Fibroblast of villous mesenchyme (primary cell): ENCODE measurements at regions not wholly inside any gene's neighbourhood (a gene's known extent, or its start where the extent isn't known, plus 50 kb on each side); places are given as distances from the start of the nearest gene placed in this dataset.

ENCODE experiments used
- DNase-seq: peaks from one replicate; pipeline ENCODE4 v3.0.0-alpha.2; 2010; ENCODE audit warnings: low read depth
- H3K4me3 ChIP-seq: 2 replicates; pipeline ENCODE4 v1.5.1; 2011; ENCODE audit warnings: low read depth, mild to moderate bottlenecking, low read length
- TF ChIP-seq, protein P1 (sequence below): IDR thresholded peaks from 2 replicates; pipeline ENCODE4 v1.5.1; 2012; ENCODE audit warnings: low read depth, mild to moderate bottlenecking, low read length; ENCODE audit not compliant: insufficient read depth

DNA sequence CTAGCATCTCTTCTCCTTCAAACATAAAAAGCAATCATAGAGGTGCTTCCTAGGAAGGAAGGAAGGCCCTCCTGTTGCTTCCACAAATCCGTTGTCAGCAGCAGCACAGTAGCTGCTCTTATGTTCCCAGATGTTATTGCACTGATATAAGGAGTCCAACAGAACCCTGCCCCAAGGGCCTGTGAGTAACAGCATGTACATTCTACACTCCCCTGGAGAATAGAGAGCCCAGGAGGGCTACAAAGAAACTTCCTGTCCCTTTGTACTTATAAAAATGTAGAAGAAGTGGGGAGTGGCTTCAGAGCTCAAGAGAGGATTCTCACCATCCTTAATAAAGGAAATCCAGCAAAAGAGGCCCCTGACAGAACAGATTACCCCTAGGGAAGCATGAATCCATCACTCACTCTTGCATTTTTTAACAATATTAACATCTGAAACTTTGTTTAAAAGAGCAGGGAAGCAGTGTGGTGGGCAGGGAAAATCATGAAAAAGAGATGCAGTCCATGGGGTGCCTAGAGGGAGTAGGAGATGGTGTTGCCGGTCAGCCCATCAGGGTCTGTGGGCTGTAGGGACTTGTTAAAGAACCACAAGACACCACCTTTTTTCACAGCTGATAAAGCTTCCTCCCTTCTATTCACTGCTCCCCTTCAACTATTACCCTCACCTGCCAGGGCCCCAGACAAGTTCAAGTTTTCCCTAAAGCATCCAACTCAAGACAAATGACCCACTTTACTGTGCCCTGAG lies 104.5 kb upstream of the ADGRF1 start:
- TF ChIP-seq, protein P1, sequence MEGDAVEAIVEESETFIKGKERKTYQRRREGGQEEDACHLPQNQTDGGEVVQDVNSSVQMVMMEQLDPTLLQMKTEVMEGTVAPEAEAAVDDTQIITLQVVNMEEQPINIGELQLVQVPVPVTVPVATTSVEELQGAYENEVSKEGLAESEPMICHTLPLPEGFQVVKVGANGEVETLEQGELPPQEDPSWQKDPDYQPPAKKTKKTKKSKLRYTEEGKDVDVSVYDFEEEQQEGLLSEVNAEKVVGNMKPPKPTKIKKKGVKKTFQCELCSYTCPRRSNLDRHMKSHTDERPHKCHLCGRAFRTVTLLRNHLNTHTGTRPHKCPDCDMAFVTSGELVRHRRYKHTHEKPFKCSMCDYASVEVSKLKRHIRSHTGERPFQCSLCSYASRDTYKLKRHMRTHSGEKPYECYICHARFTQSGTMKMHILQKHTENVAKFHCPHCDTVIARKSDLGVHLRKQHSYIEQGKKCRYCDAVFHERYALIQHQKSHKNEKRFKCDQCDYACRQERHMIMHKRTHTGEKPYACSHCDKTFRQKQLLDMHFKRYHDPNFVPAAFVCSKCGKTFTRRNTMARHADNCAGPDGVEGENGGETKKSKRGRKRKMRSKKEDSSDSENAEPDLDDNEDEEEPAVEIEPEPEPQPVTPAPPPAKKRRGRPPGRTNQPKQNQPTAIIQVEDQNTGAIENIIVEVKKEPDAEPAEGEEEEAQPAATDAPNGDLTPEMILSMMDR = no peak
- no peak overlapping the region for H3K4me3 ChIP-seq
- DNase-seq = peak; percentile 68

DNA sequence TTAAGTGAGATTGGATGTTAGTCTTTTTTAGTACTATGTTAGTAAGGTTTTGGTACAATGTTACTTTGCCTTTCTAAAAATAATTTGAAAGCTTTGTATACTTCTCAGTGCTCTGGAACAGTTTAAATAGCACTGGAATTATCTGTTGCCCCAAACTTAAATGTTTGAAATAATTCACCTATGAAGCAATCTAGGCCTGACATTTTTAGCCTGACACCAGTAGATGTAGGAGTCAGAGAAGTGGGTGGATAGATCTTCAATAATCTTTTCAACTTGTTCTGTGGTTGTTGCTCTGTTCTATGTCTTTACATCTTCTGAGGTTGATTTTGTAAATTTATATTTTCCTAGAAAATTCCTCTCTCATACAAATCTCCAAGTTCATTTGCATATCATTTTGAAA lies 103.1 kb upstream of the ADGRF1 start:
- DNase-seq = peak; percentile 43
- no peak overlapping the region for H3K4me3 ChIP-seq
- TF ChIP-seq, protein P1 = no peak

DNA sequence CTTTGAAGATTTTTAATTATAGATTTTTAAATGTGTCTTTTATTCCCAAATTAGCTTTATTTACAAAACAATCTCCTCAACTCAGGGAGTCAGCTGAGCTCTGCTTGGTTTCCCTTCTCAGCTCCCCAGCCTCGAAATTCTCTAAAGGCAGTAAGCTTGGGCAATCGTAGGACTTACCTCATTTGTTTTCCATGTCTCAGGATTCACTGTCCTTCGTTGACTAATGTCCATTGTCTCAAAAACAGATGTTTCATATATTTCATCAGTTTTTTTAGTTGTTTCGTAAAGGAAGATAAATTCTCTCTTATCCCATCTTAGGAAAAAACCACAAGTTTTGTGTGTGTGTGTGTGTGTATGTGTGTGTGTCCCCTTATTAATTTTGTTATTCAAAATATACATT lies 102.2 kb upstream of the ADGRF1 start:
- TF ChIP-seq, protein P1 = no peak
- no peak overlapping the region for H3K4me3 ChIP-seq
- DNase-seq = peak; percentile 95

DNA sequence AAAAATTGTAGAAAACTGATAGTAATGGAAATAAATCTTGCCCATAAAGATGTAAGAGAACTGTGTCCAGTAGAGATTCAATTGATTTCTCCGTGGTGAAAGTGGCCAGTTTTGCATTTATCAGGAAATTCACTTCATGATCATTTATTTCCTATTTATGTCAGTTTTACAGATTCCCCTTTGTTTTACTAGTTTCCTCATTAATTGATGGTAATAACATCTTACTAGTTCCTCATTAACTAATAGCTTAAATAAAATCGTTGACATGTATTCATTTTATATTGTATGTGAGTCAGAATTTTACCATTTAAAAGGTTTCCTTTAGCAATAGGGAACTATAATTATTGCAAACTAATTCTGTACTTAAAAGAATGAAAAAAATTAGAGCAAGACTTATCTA lies 99.8 kb upstream of the ADGRF1 start:
- no peak overlapping the region for H3K4me3 ChIP-seq
- DNase-seq = no peak
- TF ChIP-seq, protein P1 = no peak

DNA sequence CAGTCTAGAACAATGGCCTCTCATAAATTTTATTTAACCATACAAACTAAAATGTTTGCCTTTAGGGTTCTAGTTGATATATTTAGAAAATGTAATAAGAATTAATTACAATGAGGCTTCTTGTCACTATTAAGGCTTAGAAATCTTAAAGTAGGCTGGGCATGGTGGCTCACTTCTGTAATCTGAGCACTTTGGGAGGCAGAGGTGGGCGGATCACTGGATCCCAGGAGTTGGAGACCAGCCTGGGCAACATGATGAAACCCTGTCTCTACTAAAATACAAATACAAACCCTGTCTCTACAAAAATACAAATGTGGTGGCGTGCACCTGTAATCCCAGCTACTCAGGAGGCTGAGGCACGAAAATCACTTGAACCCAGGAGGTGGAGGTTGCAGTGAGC lies 99.0 kb upstream of the ADGRF1 start:
- TF ChIP-seq, protein P1 = no peak
- no peak for DNase-seq
- H3K4me3 ChIP-seq = no peak overlapping the region

DNA sequence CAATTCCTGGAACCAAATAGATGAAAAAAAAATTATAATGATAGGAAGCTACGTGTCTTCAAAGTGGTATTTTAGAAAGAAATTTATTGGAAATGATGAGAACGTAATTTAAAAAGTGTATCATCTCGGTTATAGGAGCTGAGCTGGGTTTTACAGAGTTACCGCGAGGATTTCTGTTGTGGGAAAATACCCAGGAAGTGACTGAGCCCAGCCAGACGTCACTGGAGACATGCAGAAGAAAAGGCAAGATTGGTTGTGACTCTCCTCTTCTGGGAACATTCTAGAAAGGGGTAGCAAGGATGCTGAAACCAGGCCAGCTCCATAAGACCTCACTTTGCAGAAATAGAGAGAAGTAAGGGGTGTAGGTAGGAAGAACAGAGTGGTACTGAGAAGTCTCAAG lies 95.9 kb upstream of the ADGRF1 start:
- peak; percentile 34 for DNase-seq
- no peak overlapping the region for H3K4me3 ChIP-seq
- TF ChIP-seq, protein P1 = no peak

DNA sequence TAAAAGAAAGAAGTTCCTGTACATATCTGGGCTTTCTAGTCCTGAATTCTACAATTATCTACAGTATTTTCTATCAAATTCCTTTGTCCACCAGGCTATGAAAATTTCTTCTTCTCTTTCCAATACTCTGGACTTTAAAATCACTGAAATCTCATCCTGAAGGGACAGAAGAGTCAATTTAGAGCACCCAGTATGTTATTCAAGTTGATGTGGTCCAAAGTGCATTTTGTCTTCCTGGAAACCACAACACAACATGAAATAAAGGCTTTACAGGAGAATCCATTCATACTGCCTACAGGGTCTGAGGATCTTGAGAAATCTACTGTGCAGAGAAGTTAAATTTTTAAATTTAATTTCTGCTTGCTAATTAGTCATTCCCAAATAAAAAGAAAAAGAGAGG lies 94.9 kb upstream of the ADGRF1 start:
- DNase-seq = no peak
- no peak overlapping the region for H3K4me3 ChIP-seq
- TF ChIP-seq, protein P1 = no peak
